Ovary (tissue), 3 donors: ENCODE measurements at regions not wholly inside any gene's neighbourhood (a gene's known extent, or its start where the extent isn't known, plus 50 kb on each side); places are given as distances from the start of the nearest gene placed in this dataset.

Source experiments
- CTCF ChIP-seq, 3 donors: fragments of 450-650 bp in 2 of 3; fragments of 200-600 bp in 1 of 3; IDR thresholded peaks; one replicate each; pipeline versions ENCODE4 v1.5.1 to v1.8.0; 2016 to 2022; ENCODE audit warnings: antibody characterized with exemption in 3 of 3, mild to moderate bottlenecking in 1 of 3
- POLR2A ChIP-seq: fragments of 450-650 bp; IDR thresholded peaks from one replicate; pipeline ENCODE4 v1.6.1; 2017; ENCODE audit warnings: antibody characterized with exemption, mild to moderate bottlenecking, moderate library complexity
- donor health status: DM: no; HTN: no; CAD: no.

GRCh38 chr3:72288955-72289691 lies 504.2 kb upstream of the PROK2 start:
- TF ChIP-seq POLR2A (no peak), CTCF (IDR thresholded peaks at IDR 0.05) (no peak)
